Endothelial cell of umbilical vein (primary cell): ENCODE measurements at regions not wholly inside any gene's neighbourhood (a gene's known extent, or its start where the extent isn't known, plus 50 kb on each side); places are given as distances from the start of the nearest gene placed in this dataset.

Source experiments
- BruUV-seq: library from RNA; stranded (reverse); fragments of 400-500 nt; replicated peaks from 2 replicates; lab custom pipeline; 2021; lab: Mats Ljungman, UMichigan
- CTCF ChIA-PET: fragments of 300-600, 350-600 bp; sonication (Branson Sonifier 250); formaldehyde crosslinking; loops from one replicate; lab custom pipeline; 2021; ENCODE audit warnings: antibody characterized with exemption, inconsistent platforms; lab: Charles Lee
- POLR2A ChIA-PET: fragments of 300-600, 350-600 bp; sonication (Branson Sonifier 250); formaldehyde crosslinking; loops from one replicate; lab custom pipeline; 2021; ENCODE audit warnings: antibody characterized with exemption, inconsistent platforms; lab: Charles Lee
- DNase-seq: peaks from one replicate; pipeline ENCODE4 v3.0.0-alpha.2; 2011; ENCODE audit warnings: low read depth, low spot score
- FAIRE-seq: peaks from 2 replicates; lab custom pipeline; 2011; peaks lifted over from hg19 to GRCh38; lab: Jason Lieb, UNC
- H2AFZ ChIP-seq: 2 replicates; pipeline ENCODE4 v1.6.0; 2012; ENCODE audit warnings: low read depth, low read length, control low read depth, inconsistent platforms
- H3K27ac ChIP-seq: 2 replicates; pipeline ENCODE4 v1.5.1; 2011; ENCODE audit warnings: low read depth, mild to moderate bottlenecking, control low read depth, low read length, moderate library complexity; ENCODE audit not compliant: insufficient read depth
- H3K27me3 ChIP-seq, 2 experiments: 2 replicates each; pipeline versions ENCODE4 v1.6.0 to v1.6.1; 2011; ENCODE audit warnings: low read length in 2 of 2, mixed read lengths in 1 of 2; ENCODE audit not compliant: control insufficient read depth in 2 of 2, insufficient read depth in 2 of 2
- H3K36me3 ChIP-seq, 2 experiments: 2 replicates in 1 of 2; 3 replicates in 1 of 2; pipeline ENCODE4 v1.5.1; 2011; ENCODE audit warnings: low read length in 2 of 2, mild to moderate bottlenecking in 1 of 2, moderate library complexity in 1 of 2; ENCODE audit not compliant: control insufficient read depth in 2 of 2, insufficient read depth in 2 of 2; ENCODE audit errors: extremely low read depth in 1 of 2
- H3K4me1 ChIP-seq: 3 replicates; pipeline ENCODE4 v1.5.1; 2011; ENCODE audit warnings: mild to moderate bottlenecking, low read length; ENCODE audit not compliant: control insufficient read depth, insufficient read depth; ENCODE audit errors: extremely low read depth
- H3K4me2 ChIP-seq: 2 replicates; pipeline ENCODE4 v1.6.1; 2011; ENCODE audit warnings: low read length, control low read depth, mixed read lengths; ENCODE audit not compliant: insufficient read depth
- H3K4me3 ChIP-seq, 3 experiments: fragments of 200-600 bp in 1 of 3; sonication (generic), shearing (Covaris generic) in 1 of 3; replicated peaks in 1 of 3; 2 replicates each; pipeline ENCODE4 v1.5.1; 2011 to 2016; ENCODE audit warnings: control low read depth in 3 of 3, low read length in 3 of 3, mild to moderate bottlenecking in 2 of 3, inconsistent platforms in 1 of 3, low read depth in 1 of 3, moderate library complexity in 1 of 3; ENCODE audit not compliant: insufficient read depth in 1 of 3
- H3K79me2 ChIP-seq: 2 replicates; pipeline ENCODE4 v1.6.0; 2012; ENCODE audit warnings: low read length, inconsistent platforms; ENCODE audit not compliant: control insufficient read depth, insufficient read depth
- H3K9ac ChIP-seq: replicated peaks from 2 replicates; pipeline ENCODE3; 2011; ENCODE audit warnings: low read length, control low read depth; ENCODE audit not compliant: insufficient read depth; ENCODE audit errors: extremely low read depth
- H3K9me1 ChIP-seq: replicated peaks from 3 replicates; pipeline ENCODE4 v1.6.0; 2011; ENCODE audit warnings: mild to moderate bottlenecking, low read length; ENCODE audit not compliant: control insufficient read depth, insufficient read depth; ENCODE audit errors: extremely low read depth
- H3K9me3 ChIP-seq: replicated peaks from 2 replicates; pipeline ENCODE4 v1.5.1; 2012; ENCODE audit warnings: low read length, inconsistent platforms; ENCODE audit not compliant: control insufficient read depth, insufficient read depth
- H4K20me1 ChIP-seq: replicated peaks from 2 replicates; pipeline ENCODE3; 2011; ENCODE audit warnings: mild to moderate bottlenecking, low read length; ENCODE audit not compliant: control insufficient read depth, insufficient read depth; ENCODE audit errors: extremely low read depth
- CTCF ChIP-seq, 2 donors: IDR thresholded peaks; 1 replicate in 1 of 2; 2 replicates in 1 of 2; pipeline ENCODE4 v1.5.1; 2011; ENCODE audit warnings: low read length in 2 of 2, mild to moderate bottlenecking in 2 of 2, moderate library complexity in 2 of 2, control low read depth in 1 of 2, inconsistent platforms in 1 of 2, low read depth in 1 of 2; ENCODE audit not compliant: insufficient read depth in 1 of 2; ENCODE audit errors: extremely low read depth in 1 of 2
- EZH2 ChIP-seq: IDR thresholded peaks from 2 replicates; pipeline ENCODE4 v1.6.1; 2012; ENCODE audit warnings: borderline replicate concordance, low read depth, mild to moderate bottlenecking, moderate library complexity, low read length, inconsistent platforms; ENCODE audit not compliant: severe bottlenecking
- FOS ChIP-seq: IDR thresholded peaks from 2 replicates; pipeline ENCODE4 v1.6.1; 2011; ENCODE audit warnings: mild to moderate bottlenecking, low read length, moderate library complexity, borderline replicate concordance; ENCODE audit not compliant: insufficient read depth
- GATA2 ChIP-seq: IDR thresholded peaks from 2 replicates; pipeline ENCODE4 v1.7.0; 2011; ENCODE audit warnings: low read depth, mild to moderate bottlenecking, moderate library complexity, mixed read lengths, low read length; ENCODE audit not compliant: insufficient read length, insufficient read depth
- JUN ChIP-seq: IDR thresholded peaks from 2 replicates; pipeline ENCODE4 v1.6.1; 2011; ENCODE audit warnings: borderline replicate concordance, low read depth; ENCODE audit not compliant: insufficient read length, insufficient read depth
- MAX ChIP-seq: IDR thresholded peaks from 2 replicates; pipeline ENCODE4 v1.6.1; 2011; ENCODE audit not compliant: insufficient read depth, insufficient read length
- MYC ChIP-seq: IDR thresholded peaks from one replicate; pipeline ENCODE4 v1.6.1; 2011; ENCODE audit warnings: mild to moderate bottlenecking, low read depth, low read length
- POLR2A ChIP-seq: IDR thresholded peaks from 2 replicates; pipeline ENCODE4 v1.6.1; 2012; ENCODE audit warnings: low read depth, mild to moderate bottlenecking, control low read depth, low read length
- POLR2AphosphoS5 ChIP-seq: IDR thresholded peaks from 2 replicates; pipeline ENCODE4 v1.6.1; 2012; ENCODE audit warnings: low read depth, mild to moderate bottlenecking, control low read depth, low read length, moderate library complexity; ENCODE audit not compliant: insufficient read depth
- dilution Hi-C: fragments of 300-500 bp; cut with MboI; formaldehyde crosslinking; loops from one replicate; pipeline ENCODE4 v1.15.0; 2019; ENCODE audit warnings: low sequenced_read_pairs; ENCODE audit not compliant: extremely low pct_ligation_motif_present
- intact Hi-C: fragments of 100-400 bp; cut with micrococcal nuclease; formaldehyde crosslinking; loops from one replicate; pipeline ENCODE4 v1.10.0; 2022

GRCh38 chr6:141394565-141395051, 738.1 kb upstream of the GJE1 start:
- no peak overlapping the region for H3K4me2 ChIP-seq
- dilution Hi-C loops (no loop called here), intact Hi-C loops (no loop called here)
- no peak for DNase-seq
- FAIRE-seq = no peak
- no peak for TF ChIP-seq MAX
- no peak for TF ChIP-seq MYC
- no peak for TF ChIP-seq POLR2A
- no peak for TF ChIP-seq EZH2
- TF ChIP-seq GATA2 = no peak
- TF ChIP-seq CTCF (IDR thresholded peaks at IDR 0.05; ENCODE audit: extremely low read depth in 1 of 2, insufficient read depth in 1 of 2, low read depth in 1 of 2, low read length in 2 of 2) = no peak
- no peak for TF ChIP-seq FOS
- TF ChIP-seq POLR2AphosphoS5 = no peak
- TF ChIP-seq JUN = no peak
- ChIA-PET POLR2A (no interaction called here), CTCF (no interaction called here)
- no peak overlapping the region for H2AFZ ChIP-seq
- H3K79me2 ChIP-seq = no peaks in the 10 kb centered on the region
- no peak overlapping the region for H3K4me3 ChIP-seq
- no peaks in the 10 kb centered on the region for H3K27me3 ChIP-seq
- no peak overlapping the region for H3K9ac ChIP-seq
- H3K27ac ChIP-seq = no peak overlapping the region
- no peaks in the 10 kb centered on the region for H3K9me3 ChIP-seq
- H3K9me1 ChIP-seq = no peaks in the 10 kb centered on the region
- no TSS peak for BruUV-seq
- H3K36me3 ChIP-seq = no peaks in the 10 kb centered on the region
- no peaks in the 10 kb centered on the region for H4K20me1 ChIP-seq
- no peaks in the 10 kb centered on the region for H3K4me1 ChIP-seq
